ENCODE measurements at regions not wholly inside any gene's neighbourhood (a gene's known extent, or its start where the extent isn't known, plus 50 kb on each side); places are given as distances from the start of the nearest gene placed in this dataset.
"Not testable (repeated sequence)": the region's sequence is repeated elsewhere in the genome, so short reads cannot be mapped to it uniquely, and the experiment has no call there.

GRCh38 chr1:182163821-182164223 is 102.3 kb upstream of the ZNF648 start:
- DNase-seq (ENCODE audit: low read depth) = peak; percentile 83
- H3K4me3 ChIP-seq (ENCODE audit: low read length) = no peak overlapping the region
- no peak for TF ChIP-seq CTCF (conservative IDR thresholded peaks at IDR 0.05; ENCODE audit: low read length)

- H3K4me3 ChIP-seq (ENCODE audit: low read length) = no peak overlapping the region
- DNase-seq (ENCODE audit: low read depth) = no peak
- TF ChIP-seq CTCF (conservative IDR thresholded peaks at IDR 0.05; ENCODE audit: low read length) = no peak
Measured at GRCh38 chr1:182159443-182159842, 97.9 kb upstream of the ZNF648 start.

GRCh38 chr1:182157187-182157586 is 95.7 kb upstream of the ZNF648 start:
- DNase-seq (ENCODE audit: low read depth) = no peak
- TF ChIP-seq CTCF (conservative IDR thresholded peaks at IDR 0.05; ENCODE audit: low read length) = no peak
- no peak overlapping the region for H3K4me3 ChIP-seq (ENCODE audit: low read length)

- not testable (repeated sequence) for H3K4me3 ChIP-seq (ENCODE audit: low read length); DNase-seq (ENCODE audit: low read depth)
Measured at GRCh38 chr1:182154425-182154824, 92.9 kb upstream of the ZNF648 start.

DNA sequence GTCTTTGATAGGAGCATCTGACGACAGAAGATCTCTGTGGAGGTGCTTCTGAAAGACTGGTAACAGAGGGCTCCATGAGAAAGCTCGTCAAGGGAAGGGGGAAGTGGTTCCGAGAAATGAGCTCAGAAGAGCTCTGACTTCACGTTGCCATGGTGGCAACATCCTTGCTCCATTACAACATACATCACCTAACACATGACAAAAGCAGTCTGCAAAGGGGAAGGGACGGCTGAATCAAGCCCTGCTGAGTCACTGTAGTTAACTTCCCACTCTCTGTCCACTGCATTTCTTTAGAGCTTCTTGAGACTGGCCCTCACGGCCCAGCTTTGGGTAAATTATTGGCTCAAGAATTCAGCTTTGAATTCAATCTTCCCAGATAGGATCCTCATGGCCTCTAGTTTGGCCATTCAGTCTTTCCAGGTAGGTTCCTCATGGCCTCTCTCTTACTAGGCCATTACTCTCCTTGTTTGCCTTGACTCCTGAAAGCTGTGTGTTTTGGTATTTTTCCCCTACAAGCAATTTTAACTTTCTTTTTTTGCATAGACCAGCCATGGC is 88.0 kb upstream of the ZNF648 start:
- TF ChIP-seq CTCF (conservative IDR thresholded peaks at IDR 0.05; ENCODE audit: low read length) = no peak
- no peak overlapping the region for H3K4me3 ChIP-seq (ENCODE audit: low read length)
- DNase-seq (ENCODE audit: low read depth) = peak; percentile 87

- no peak for TF ChIP-seq CTCF (conservative IDR thresholded peaks at IDR 0.05; ENCODE audit: low read length)
- H3K4me3 ChIP-seq (ENCODE audit: low read length) = no peak overlapping the region
- no peak for DNase-seq (ENCODE audit: low read depth)
Measured at GRCh38 chr1:182147951-182148350, 86.4 kb upstream of the ZNF648 start.

DNA sequence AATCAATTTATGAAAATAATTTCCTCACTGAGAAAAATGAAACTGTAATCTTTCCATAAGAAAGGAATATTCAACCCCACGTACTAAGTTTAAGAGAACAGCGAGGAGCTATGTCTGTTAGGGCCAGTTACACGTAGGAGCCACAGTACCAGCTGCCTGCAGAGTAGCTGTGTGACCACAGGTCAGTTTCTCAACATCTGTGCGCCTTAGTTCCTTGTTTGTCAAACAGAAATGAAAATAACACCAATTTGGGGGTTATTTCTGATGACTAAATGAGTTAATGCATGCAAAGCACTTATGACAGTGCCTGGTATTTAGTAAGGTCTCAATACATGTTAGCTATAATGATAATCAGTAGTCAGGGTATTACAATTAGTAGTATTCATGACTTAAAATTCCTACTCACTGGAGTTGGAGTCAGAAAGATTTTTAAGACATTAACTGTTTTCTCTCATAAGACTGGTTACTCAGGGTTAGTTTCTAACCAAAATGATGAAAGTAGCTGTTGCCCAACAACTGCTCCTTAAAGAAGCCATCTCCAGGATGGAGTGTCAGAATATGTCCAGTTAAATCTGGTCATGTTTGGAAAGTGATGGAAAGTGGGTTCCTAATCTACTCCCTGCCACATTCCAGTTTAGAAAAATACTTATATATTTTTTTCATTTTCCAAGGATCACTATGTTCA is 85.8 kb upstream of the ZNF648 start:
- TF ChIP-seq CTCF (conservative IDR thresholded peaks at IDR 0.05; ENCODE audit: low read length) = no peak
- DNase-seq (ENCODE audit: low read depth) = peak; percentile 44
- no peak overlapping the region for H3K4me3 ChIP-seq (ENCODE audit: low read length)

Measured in AG10803 (cell line).